ENCODE measurements at regions not wholly inside any gene's neighbourhood (a gene's known extent, or its start where the extent isn't known, plus 50 kb on each side); places are given as distances from the start of the nearest gene placed in this dataset.

DNA sequence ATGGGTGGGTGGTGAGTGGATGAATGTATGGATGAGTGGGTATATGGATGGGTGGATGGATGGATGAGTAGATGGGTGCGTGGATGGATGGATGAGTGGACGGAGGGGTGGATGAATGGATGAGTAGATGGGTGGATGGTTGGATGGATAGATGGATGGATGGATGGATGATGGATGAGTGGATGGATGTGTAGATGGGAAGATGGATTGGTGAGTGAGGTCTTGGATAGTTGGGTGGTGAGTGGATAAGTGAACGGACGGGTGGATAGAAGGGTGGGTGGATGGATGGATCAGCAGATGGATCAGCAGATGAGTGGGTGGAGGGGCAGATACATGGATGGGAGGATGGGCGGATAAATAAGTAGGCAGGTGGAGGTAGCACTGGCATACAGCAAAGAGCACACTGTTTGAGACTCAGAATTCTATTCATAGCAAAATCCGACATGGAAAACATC, 163.5 kb downstream of the C9orf50 start:
- no peak overlapping the region for H3K4me3 ChIP-seq (ENCODE audit: low read depth, low read length)

DNA sequence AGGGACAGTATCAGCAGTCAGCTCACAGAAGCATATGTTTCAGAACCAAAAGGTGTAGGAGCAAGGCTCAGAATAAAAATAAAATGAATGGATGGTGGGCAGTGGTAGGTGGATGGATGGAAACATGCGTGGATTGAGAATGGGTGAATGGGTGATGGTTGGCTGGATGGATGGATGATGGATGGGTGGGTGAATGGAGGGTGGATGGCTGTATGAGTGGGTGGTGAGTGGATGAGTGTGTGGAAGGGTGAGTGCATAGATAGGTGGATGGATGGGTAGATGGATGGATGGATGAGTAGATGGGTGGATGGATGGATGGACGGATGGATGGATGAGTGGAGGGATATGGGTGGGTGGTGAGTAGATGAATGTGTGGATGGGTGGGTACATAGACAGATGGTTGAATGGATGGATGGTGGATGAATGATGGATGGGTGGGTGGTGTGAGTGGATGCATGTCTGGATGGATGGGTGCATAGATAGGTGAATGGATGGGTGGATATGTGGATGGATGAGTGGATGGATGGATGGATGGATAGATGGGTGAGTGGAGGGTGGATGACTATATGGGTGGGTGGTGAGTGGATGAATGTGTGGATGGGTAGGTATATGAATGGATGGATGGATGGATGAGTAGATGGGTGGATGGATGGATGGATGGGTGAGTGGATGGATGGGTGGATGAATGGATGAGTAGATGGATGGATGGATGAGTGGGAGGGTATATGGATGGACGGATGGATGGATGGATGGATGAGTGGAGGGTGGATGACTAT, 164.2 kb downstream of the C9orf50 start:
- TF ChIP-seq, protein P1, sequence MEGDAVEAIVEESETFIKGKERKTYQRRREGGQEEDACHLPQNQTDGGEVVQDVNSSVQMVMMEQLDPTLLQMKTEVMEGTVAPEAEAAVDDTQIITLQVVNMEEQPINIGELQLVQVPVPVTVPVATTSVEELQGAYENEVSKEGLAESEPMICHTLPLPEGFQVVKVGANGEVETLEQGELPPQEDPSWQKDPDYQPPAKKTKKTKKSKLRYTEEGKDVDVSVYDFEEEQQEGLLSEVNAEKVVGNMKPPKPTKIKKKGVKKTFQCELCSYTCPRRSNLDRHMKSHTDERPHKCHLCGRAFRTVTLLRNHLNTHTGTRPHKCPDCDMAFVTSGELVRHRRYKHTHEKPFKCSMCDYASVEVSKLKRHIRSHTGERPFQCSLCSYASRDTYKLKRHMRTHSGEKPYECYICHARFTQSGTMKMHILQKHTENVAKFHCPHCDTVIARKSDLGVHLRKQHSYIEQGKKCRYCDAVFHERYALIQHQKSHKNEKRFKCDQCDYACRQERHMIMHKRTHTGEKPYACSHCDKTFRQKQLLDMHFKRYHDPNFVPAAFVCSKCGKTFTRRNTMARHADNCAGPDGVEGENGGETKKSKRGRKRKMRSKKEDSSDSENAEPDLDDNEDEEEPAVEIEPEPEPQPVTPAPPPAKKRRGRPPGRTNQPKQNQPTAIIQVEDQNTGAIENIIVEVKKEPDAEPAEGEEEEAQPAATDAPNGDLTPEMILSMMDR (IDR thresholded peaks at IDR 0.05; ENCODE audit: borderline replicate concordance, insufficient read depth, low read depth, low read length) = no peak
- no peak overlapping the region for H3K4me3 ChIP-seq (ENCODE audit: low read depth, low read length)

More for the DNA sequence above, 163.5 kb downstream of the C9orf50 start:
- TF ChIP-seq, protein P1 (IDR thresholded peaks at IDR 0.05; ENCODE audit: borderline replicate concordance, insufficient read depth, low read depth, low read length) = no peak

DNA sequence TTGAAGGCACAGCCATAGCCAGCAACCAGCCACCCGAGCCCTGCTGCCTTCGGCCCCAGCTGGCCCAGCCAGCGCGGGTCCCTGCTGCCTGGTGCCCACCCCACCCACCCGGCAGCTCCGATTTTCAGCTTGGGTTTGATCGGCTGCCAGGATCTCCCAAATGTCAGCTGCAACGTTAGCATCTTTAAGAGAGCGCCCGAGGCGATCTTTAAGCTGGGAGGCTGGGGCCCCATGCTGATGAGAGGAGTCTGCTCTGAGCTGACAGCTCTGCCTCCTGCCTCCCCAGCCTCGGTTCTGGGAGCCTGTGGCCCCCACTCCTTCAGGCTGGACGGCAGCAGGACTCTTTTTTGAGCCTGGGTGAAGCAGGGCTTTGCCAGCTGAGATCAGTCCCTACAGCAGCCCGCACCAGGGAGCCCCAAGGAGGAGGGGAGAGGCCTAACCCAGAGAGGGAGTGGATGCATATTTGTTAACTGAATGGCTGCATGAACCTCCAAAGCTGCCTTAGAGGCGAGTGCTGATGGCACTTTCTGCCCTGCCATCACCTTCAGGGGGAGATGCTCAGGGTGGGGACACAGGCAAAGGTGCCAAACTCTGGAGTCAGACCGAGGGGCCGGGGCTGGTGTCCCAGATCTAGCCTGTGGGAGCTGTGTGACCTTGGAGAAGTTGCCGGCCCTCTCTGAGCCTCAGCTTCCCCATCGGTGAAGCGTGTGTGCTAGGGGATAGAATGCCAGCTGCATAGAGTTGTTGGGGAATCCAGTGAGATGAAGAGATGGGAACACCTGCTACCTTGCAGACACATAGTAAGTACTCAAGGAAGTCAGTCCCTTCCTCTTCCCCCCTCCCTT, 165.5 kb downstream of the C9orf50 start:
- TF ChIP-seq, protein P1 (IDR thresholded peaks at IDR 0.05; ENCODE audit: borderline replicate concordance, insufficient read depth, low read depth, low read length) = no peak
- H3K4me3 ChIP-seq (ENCODE audit: low read depth, low read length) = no peak overlapping the region

DNA sequence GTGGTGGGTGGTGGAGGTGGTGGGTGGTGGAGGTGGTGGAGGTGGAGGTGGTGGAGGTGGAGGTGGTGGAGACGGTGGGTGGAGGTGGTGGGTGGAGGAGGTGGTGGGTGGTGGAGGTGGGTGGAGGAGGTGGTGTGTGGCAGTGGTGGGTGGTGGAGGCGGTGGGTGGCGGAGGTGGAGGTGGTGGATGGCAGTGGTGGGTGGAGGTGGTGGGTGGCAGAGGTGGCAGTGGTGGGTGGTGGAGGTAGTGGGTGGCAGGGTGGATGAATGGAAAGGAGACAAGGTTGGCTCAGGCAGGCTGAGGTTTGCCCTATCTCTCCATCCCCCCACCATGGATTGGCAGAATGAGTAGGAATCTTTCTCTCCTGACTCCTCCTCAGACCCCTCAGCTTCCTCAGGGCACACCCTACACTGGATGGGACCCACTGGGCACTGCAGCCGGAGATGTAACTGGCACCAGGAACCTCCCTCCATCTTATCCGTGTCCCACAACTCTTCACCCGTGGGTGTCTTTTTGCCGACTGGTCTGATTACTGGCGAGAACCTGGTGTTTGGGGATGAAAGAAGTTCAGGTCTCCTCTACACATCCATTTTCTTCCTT, 166.3 kb downstream of the C9orf50 start:
- H3K4me3 ChIP-seq (ENCODE audit: low read depth, low read length) = no peak overlapping the region
- TF ChIP-seq, protein P1 (IDR thresholded peaks at IDR 0.05; ENCODE audit: borderline replicate concordance, insufficient read depth, low read depth, low read length) = no peak

DNA sequence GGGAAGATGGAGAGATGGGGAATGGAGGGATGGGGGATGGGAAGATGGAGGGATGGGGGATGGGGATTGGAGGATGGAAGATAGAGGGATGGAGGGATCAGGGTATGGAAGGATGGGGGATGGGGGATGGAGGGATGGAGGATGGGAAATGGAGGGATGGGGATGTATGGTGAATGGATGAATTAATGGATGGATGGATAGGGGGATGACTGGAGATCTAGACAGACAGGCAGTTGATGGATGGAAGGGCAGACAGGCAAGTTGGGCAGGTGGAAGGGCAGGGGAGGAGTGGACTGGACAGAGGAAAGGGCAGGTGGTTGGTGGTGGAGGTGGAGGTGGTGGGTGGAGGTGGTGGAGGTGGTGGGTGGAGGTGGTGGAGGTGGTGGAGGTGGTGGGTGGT, 167.2 kb downstream of the C9orf50 start:
- no peak overlapping the region for H3K4me3 ChIP-seq (ENCODE audit: low read depth, low read length)
- TF ChIP-seq, protein P1 (IDR thresholded peaks at IDR 0.05; ENCODE audit: borderline replicate concordance, insufficient read depth, low read depth, low read length) = no peak

DNA sequence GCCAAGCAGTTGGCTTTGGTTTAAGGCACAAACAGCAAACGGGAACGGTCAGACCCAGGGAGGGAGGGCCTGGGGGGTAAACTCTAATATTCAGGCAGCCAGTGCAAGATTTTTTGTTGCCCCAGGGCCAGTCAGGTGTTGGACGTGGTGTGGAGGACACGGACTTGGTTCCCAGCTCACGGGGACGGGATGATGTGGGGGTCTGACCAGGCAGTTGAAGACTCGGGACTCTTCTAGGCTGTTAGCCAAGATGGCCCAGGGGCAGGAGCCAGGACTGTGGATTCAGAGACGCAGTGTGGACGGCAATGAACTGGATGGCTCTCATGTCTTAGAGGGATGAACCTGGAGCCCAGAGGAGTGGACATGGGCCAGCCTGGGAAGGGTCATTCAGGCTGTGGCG, 169.2 kb downstream of the C9orf50 start:
- H3K4me3 ChIP-seq (ENCODE audit: low read depth, low read length) = no peak overlapping the region
- TF ChIP-seq, protein P1 (IDR thresholded peaks at IDR 0.05; ENCODE audit: borderline replicate concordance, insufficient read depth, low read depth, low read length) = no peak
